ENCODE measurements at regions not wholly inside any gene's neighbourhood (a gene's known extent, or its start where the extent isn't known, plus 50 kb on each side); places are given as distances from the start of the nearest gene placed in this dataset.
"Not testable (repeated sequence)": the region's sequence is repeated elsewhere in the genome, so short reads cannot be mapped to it uniquely, and the experiment has no call there.

GRCh38 chr1:149163063-149163444 is 59.7 kb upstream of the NBPF9 start:
- TF ChIP-seq POLR2A (IDR thresholded peaks at IDR 0.05; ENCODE audit: low read length); GATA1 (IDR thresholded peaks at IDR 0.05; ENCODE audit: low read depth, low read length): not testable (repeated sequence)
